ENCODE measurements at regions not wholly inside any gene's neighbourhood (a gene's known extent, or its start where the extent isn't known, plus 50 kb on each side); places are given as distances from the start of the nearest gene placed in this dataset.
A peak's percentile ranks its signal among the peaks of the same experiment; 100 is the strongest.
"Not testable (repeated sequence)": the region's sequence is repeated elsewhere in the genome, so short reads cannot be mapped to it uniquely, and the experiment has no call there.

DNA sequence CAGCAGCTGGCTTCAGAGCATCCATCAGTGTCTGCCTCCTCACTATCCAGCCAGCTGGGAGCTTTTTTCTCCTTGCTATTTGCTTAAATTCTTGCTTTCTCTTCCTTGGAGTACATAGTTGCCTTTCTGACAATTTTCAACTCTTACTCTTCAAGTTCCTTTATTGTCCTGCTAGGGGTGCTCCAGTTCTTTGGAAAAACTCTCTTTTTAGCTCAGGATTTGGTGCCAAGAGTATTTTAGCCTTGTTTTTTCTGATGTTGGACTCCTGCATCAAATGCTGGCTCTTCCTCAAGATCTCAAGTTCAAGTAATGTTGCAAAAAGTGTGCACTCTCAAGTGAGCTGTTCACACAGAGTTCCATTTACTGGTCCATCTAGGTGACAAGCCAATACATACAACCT lies 126.4 kb downstream of the KDR start:
- no peak for DNase-seq (ENCODE audit: low read depth, low spot score)
- H3K4me3 ChIP-seq (ENCODE audit: low read length), result no peak overlapping the region

- not testable (repeated sequence) for DNase-seq (ENCODE audit: low read depth, low spot score)
Observed at GRCh38 chr4:54993473-54994026, 131.8 kb downstream of the KDR start.

GRCh38 chr4:54992266-54992665 lies 133.1 kb downstream of the KDR start:
- no peak for DNase-seq (ENCODE audit: low read depth, low spot score)
- no peak overlapping the region for H3K4me3 ChIP-seq (ENCODE audit: low read length)

More at GRCh38 chr4:54993473-54994026, 131.8 kb downstream of the KDR start:
- not testable (repeated sequence) for H3K4me3 ChIP-seq (ENCODE audit: low read length)

DNA sequence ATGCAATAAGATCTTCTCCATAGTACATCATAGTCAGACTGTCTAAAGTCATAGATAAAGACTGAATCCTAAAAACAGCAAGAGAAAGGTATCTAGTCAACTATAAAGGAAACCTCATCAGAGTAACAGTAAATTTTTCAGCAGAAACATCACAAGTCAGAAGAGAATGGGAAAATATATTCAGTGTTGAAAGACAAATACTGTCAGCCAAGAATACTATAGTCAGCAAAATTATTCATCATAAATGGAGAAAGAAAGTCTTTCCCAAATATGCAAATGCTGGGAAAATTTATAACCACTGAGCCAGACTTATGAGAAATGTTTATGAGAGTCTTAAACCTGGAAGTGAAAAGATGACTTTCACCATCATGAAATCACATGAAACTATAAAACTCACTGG lies 136.7 kb downstream of the KDR start:
- DNase-seq (ENCODE audit: low read depth, low spot score), result no peak

GRCh38 chr4:54986095-54986846 lies 139.1 kb downstream of the KDR start:
- no peak overlapping the region for H3K4me3 ChIP-seq (ENCODE audit: low read length)
- DNase-seq (ENCODE audit: low read depth, low spot score), result no peak

More for the DNA sequence above, 136.7 kb downstream of the KDR start:
- H3K4me3 ChIP-seq (ENCODE audit: low read length), result no peak overlapping the region

DNA sequence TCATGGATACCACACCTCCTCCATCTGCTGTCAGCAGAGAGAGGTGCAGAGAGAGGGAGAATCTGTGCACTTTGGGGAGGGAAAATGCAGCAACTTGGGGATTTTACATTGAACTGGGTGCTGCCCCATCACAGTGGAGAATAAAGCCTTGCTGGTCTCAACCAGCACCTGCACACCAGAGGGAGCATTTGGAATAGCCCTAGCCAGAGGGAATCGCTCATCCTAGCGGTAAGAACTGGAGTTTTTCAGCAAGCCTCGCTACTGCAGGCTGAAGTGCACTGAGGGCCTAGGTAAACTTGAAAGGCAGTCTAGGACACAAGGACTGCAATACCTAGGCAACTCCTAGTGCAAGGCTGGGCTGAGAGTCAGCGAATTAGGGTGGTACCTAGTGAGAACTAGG lies 148.7 kb downstream of the KDR start:
- no peak overlapping the region for H3K4me3 ChIP-seq (ENCODE audit: low read length)
- no peak for DNase-seq (ENCODE audit: low read depth, low spot score)

GRCh38 chr4:54976031-54976430 lies 149.4 kb downstream of the KDR start:
- H3K4me3 ChIP-seq (ENCODE audit: low read length), result no peak overlapping the region

DNA sequence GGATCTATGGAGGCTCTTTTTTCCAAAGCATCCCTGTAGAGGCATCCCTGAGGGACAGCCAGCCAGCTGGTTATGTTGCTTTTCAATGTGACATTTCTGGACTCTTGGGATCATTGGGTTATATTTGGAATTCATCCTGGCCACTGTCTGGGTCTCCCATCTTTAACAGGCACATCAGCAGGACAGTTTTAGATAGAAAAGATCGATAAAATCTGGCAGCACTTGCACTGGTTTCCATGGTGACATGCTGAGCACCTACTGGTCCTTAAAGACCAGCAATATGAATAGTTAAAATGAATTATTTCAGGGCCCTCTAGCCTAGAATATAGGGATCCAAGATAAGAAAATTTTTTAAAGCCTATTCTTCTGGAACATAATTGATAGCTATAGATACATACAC lies 151.6 kb downstream of the KDR start:
- DNase-seq (ENCODE audit: low read depth, low spot score), result no peak
- no peak overlapping the region for H3K4me3 ChIP-seq (ENCODE audit: low read length)

More at GRCh38 chr4:54976031-54976430, 149.4 kb downstream of the KDR start:
- no peak for DNase-seq (ENCODE audit: low read depth, low spot score)

DNA sequence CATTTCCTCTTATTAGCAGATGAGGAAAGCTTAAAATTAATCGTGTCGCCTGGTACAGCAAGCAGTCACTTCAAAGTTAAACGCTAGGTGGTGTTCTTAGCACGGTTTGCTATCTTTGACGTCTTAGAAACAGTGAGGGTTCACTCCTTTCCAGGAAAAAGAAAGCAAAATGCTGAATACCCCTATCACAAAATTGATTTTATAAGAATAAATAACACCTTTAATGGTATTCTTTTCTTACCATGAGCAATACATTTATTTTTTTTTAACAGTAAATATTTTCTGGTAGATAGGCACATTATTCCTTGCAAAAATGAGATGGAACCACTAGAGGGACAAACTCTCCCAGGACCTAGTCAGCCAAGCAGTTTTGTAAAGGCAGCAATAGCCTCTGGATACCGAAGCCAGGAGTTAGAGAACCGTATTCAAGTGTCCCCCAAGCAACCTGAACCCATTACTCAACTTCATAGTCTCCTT lies 153.9 kb downstream of the KDR start:
- DNase-seq (ENCODE audit: low read depth, low spot score), result peak; percentile 44
- no peak overlapping the region for H3K4me3 ChIP-seq (ENCODE audit: low read length)

- no peak for DNase-seq (ENCODE audit: low read depth, low spot score)
- H3K4me3 ChIP-seq (ENCODE audit: low read length), result no peak overlapping the region
Observed at GRCh38 chr4:54967289-54967688, 158.1 kb downstream of the KDR start.

GRCh38 chr4:54961357-54961975 lies 163.9 kb downstream of the KDR start:
- no peak for DNase-seq (ENCODE audit: low read depth, low spot score)
- no peak overlapping the region for H3K4me3 ChIP-seq (ENCODE audit: low read length)

GRCh38 chr4:54959651-54960116 lies 165.7 kb downstream of the KDR start:
- no peak for DNase-seq (ENCODE audit: low read depth, low spot score)
- H3K4me3 ChIP-seq (ENCODE audit: low read length), result no peak overlapping the region

- no peak for DNase-seq (ENCODE audit: low read depth, low spot score)
- no peak overlapping the region for H3K4me3 ChIP-seq (ENCODE audit: low read length)
Observed at GRCh38 chr4:54959131-54959530, 166.3 kb downstream of the KDR start.

DNA sequence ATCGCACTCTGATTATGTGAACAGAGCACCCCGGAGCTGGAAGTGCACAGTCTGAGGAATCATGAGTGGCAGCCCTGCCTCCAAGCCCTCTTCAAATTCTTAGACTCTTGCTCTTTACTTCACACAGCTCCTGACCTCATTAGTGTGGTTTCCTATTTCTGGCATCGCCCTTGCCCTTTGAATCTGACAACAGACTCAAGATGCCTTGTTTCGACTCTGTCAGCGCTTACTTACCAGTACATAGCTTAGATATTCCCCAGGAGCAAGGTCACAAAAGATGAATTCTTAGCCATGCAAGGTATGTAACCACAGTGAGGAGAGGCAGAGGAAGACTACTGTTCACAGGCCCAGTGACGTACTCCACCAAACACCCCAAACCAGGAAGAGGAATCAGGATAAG lies 167.2 kb downstream of the KDR start:
- H3K4me3 ChIP-seq (ENCODE audit: low read length), result no peak overlapping the region
- DNase-seq (ENCODE audit: low read depth, low spot score), result no peak

DNA sequence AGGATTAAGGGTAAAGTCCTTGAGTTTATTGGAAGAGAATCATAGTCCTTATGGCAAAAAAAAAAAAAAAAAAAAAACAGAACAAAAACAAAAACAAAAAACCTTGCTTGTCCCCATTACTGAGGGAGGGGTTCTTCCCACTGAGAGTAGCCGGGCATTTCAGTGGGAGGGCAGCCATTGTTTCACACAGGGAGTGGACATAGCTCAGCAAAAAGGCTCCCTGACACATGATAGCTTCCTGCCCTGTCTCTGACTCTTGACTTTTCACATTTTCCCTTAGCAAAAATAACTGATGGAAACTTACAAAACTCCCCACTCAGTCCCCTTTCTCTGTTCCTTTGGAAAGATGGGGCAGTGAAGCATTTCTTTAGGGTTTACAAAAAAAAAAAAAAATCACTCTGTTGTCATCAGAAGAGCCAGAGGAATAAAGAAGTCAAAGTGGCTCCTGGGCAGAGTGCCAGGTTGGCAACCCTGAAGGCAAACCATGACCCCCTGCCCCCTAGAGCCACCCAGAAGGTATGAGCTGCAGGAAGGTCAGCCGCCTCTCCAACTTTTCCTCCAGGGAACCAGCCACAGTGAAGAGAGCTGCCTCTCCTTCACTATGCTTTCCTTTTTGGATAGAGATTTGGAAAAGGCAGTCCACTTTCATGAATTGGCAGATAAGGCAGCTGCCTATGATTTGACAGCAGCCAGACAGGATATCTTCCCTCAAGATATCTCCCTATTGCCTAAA lies 170.6 kb downstream of the KDR start:
- no peak overlapping the region for H3K4me3 ChIP-seq (ENCODE audit: low read length)
- DNase-seq (ENCODE audit: low read depth, low spot score), result no peak

- no peak overlapping the region for H3K4me3 ChIP-seq (ENCODE audit: low read length)
- no peak for DNase-seq (ENCODE audit: low read depth, low spot score)
Observed at GRCh38 chr4:54946741-54947140, 178.7 kb downstream of the KDR start.

GRCh38 chr4:54945838-54946237 lies 179.6 kb downstream of the KDR start:
- DNase-seq (ENCODE audit: low read depth, low spot score), result no peak
- no peak overlapping the region for H3K4me3 ChIP-seq (ENCODE audit: low read length)

DNA sequence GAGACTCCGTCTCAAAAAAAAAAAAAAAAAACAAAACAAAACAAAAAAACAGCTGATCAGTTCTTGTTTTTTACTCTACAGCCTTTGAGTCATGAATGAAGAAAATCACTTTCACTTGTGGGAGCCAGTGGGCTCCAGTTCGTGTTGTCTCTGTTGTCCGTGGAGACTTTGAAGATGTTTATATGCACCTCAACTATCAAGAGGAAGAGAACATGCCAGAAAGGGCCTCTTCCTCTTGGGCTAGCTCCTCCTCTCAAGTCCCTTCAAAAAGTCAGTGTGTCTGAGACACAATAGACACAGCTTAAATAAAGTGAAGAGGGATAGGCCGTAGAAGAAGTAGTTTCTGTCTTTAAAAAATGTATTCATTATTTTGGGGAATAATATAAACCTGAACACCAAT lies 182.7 kb downstream of the KDR start:
- peak; percentile 12 for DNase-seq (ENCODE audit: low read depth, low spot score)
- no peak overlapping the region for H3K4me3 ChIP-seq (ENCODE audit: low read length)

DNA sequence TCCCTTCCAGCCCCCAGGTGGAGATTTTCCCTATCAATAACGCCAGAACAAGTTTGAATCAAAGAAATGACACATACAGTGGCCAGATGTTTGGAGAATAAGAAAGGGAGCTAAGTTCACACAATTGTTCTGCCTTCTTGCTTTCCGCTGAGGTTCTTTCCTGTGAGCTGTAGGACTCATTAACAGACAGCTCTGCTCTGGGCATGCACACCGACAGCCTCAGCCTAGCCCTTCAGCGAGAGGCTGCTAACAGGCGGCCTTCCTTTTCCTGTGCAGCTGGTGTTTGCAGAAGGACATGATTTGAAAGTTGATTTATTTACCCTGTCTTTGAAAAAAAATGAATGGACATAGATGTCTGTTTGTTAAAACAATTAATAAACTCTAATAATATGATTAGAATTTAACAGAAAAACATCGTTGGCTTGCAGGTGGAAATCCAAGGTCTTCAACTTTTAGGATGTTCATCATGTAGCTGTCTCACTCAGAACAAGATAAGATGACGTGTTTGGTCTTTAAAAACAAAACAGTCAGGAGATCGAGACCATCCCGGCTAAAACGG lies 183.3 kb downstream of the KDR start:
- peak; percentile 44 for DNase-seq (ENCODE audit: low read depth, low spot score)
- no peak overlapping the region for H3K4me3 ChIP-seq (ENCODE audit: low read length)
